ENCODE measurements at regions not wholly inside any gene's neighbourhood (a gene's known extent, or its start where the extent isn't known, plus 50 kb on each side); places are given as distances from the start of the nearest gene placed in this dataset.

DNA sequence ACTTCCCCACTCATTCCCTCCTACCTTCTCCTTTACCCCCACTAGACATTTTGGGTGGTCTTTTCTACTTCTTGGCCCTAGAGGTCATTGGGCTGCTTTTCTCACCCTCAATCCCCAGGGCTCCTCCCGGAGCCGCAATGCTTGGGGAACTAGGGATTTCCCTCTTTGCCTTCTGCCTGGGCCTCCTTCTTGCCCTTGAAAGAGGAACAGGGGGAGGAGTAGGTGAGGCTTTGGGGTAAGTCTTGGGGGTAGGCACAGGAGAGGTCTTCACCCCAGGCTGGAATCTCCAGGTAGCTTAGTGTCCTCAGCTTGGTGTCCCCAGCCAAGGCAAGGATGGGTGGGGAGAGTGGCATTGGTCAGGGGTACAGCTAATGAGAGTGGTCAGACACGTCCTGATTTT lies 56.2 kb upstream of the EPS8L3 start:
- no peak for TF ChIP-seq TCF12 (IDR thresholded peaks at IDR 0.05; ENCODE audit: low read depth)
- no peak for TF ChIP-seq YY1 (IDR thresholded peaks at IDR 0.05; ENCODE audit: low read depth)
- no peak for TF ChIP-seq ZBTB7A (IDR thresholded peaks at IDR 0.05; ENCODE audit: low read depth)
- no peak for TF ChIP-seq RAD21 (IDR thresholded peaks at IDR 0.05; ENCODE audit: low read depth)
- no peak for TF ChIP-seq EGR1 (IDR thresholded peaks at IDR 0.05)
- no peak for TF ChIP-seq CEBPB (IDR thresholded peaks at IDR 0.05)
- TF ChIP-seq FOXM1 (IDR thresholded peaks at IDR 0.05; ENCODE audit: borderline replicate concordance, low read depth): no peak
- TF ChIP-seq TAF1 (IDR thresholded peaks at IDR 0.05; ENCODE audit: low read depth): no peak
- no peak for TF ChIP-seq EP300 (IDR thresholded peaks at IDR 0.05; ENCODE audit: borderline replicate concordance)
- TF ChIP-seq NFIC (IDR thresholded peaks at IDR 0.05): no peak
- TF ChIP-seq TEAD4 (IDR thresholded peaks at IDR 0.05): no peak
- TF ChIP-seq, protein P1, sequence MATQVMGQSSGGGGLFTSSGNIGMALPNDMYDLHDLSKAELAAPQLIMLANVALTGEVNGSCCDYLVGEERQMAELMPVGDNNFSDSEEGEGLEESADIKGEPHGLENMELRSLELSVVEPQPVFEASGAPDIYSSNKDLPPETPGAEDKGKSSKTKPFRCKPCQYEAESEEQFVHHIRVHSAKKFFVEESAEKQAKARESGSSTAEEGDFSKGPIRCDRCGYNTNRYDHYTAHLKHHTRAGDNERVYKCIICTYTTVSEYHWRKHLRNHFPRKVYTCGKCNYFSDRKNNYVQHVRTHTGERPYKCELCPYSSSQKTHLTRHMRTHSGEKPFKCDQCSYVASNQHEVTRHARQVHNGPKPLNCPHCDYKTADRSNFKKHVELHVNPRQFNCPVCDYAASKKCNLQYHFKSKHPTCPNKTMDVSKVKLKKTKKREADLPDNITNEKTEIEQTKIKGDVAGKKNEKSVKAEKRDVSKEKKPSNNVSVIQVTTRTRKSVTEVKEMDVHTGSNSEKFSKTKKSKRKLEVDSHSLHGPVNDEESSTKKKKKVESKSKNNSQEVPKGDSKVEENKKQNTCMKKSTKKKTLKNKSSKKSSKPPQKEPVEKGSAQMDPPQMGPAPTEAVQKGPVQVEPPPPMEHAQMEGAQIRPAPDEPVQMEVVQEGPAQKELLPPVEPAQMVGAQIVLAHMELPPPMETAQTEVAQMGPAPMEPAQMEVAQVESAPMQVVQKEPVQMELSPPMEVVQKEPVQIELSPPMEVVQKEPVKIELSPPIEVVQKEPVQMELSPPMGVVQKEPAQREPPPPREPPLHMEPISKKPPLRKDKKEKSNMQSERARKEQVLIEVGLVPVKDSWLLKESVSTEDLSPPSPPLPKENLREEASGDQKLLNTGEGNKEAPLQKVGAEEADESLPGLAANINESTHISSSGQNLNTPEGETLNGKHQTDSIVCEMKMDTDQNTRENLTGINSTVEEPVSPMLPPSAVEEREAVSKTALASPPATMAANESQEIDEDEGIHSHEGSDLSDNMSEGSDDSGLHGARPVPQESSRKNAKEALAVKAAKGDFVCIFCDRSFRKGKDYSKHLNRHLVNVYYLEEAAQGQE (IDR thresholded peaks at IDR 0.05; ENCODE audit: low read depth): no peak
- no peak for TF ChIP-seq CREB1 (IDR thresholded peaks at IDR 0.05; ENCODE audit: low read depth)
- TF ChIP-seq, protein P2, sequence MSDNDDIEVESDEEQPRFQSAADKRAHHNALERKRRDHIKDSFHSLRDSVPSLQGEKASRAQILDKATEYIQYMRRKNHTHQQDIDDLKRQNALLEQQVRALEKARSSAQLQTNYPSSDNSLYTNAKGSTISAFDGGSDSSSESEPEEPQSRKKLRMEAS (IDR thresholded peaks at IDR 0.05): no peak
- TF ChIP-seq, protein P3, sequence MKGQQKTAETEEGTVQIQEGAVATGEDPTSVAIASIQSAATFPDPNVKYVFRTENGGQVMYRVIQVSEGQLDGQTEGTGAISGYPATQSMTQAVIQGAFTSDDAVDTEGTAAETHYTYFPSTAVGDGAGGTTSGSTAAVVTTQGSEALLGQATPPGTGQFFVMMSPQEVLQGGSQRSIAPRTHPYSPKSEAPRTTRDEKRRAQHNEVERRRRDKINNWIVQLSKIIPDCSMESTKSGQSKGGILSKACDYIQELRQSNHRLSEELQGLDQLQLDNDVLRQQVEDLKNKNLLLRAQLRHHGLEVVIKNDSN (IDR thresholded peaks at IDR 0.05): no peak

DNA sequence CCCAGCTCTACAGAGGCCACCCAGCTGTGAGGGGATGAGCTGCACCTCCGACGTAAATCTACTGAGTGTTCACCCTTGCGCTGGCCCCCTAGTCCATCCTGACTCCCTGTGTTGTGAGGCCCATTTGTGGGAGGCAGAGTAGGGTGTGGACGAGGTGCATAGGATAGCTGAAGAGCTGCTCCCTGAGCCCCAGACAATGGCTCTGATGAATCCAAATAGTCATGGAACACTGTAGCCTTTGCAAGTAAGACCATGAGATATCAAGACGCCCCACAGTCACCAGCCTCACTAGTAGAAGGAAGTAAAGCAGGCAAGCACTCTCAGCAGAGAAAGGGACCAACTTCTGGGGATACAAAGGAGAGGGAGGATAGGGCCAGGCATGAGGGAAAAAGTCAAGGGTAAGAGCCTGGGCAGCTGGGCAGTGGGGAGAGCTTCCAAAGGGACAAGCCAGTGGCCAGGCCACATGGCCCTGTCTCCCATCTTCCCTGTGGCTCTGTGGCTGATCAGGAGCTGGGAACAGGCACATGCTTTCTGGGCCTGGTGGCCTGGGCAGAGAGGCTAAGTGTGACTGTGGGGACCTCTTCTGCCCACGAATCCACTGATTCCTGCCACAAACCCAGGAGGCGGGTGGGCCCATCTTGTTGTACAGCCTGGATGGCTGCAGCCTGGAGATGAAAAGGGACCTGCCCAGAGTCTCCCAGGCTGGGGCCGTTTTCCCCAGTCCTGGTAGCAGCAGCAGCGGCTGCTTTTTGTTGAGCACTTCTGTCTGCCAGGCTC lies 55.5 kb upstream of the EPS8L3 start:
- no peak for TF ChIP-seq TAF1 (IDR thresholded peaks at IDR 0.05; ENCODE audit: low read depth)
- TF ChIP-seq, protein P1 (IDR thresholded peaks at IDR 0.05; ENCODE audit: low read depth): no peak
- TF ChIP-seq FOXM1 (IDR thresholded peaks at IDR 0.05; ENCODE audit: borderline replicate concordance, low read depth): no peak
- TF ChIP-seq, protein P2 (IDR thresholded peaks at IDR 0.05): no peak

DNA sequence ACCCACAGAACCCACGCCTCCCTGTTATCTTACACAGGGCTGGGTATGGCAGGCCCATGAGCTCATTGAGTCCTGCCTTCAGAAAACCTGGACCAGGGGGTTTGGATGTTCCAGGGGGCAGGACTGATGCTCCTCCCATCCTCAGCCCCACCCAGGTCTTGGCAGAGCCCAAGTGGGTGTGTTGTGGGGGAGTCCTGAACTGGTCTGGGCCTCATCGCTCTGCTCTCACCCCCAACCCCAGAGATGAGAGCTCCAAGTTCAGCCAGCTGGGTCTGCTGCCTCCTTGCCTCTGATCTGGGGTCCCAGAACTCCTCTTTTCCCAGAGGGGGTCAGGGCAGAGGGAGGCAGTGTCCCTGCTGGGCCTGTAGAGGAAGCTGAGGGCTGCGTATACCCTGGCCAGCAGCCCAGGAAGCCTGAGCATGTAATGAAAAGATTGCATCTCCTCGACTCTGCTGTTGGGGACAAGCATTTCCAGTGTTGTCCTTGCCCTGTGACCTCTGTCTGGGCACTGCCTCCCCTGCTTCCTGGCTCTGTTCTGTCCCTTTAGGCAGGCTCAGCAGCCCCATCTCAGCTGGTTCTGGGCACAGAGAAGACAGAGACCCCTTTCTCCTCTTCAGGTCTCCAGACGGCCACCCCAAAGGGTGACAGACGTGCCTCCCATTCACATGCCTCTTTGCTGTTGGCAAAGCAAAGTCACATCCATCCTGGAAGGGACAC lies 54.7 kb upstream of the EPS8L3 start:
- TF ChIP-seq EP300 (IDR thresholded peaks at IDR 0.05; ENCODE audit: borderline replicate concordance) (no peak), FOXM1 (IDR thresholded peaks at IDR 0.05; ENCODE audit: borderline replicate concordance, low read depth) (no peak), RAD21 (IDR thresholded peaks at IDR 0.05; ENCODE audit: low read depth) (no peak), CREB1 (IDR thresholded peaks at IDR 0.05; ENCODE audit: low read depth) (no peak), ZBTB7A (IDR thresholded peaks at IDR 0.05; ENCODE audit: low read depth) (no peak), TCF12 (IDR thresholded peaks at IDR 0.05; ENCODE audit: low read depth) (no peak), TAF1 (IDR thresholded peaks at IDR 0.05; ENCODE audit: low read depth) (no peak), NFIC (IDR thresholded peaks at IDR 0.05) (no peak), YY1 (IDR thresholded peaks at IDR 0.05; ENCODE audit: low read depth) (no peak), EGR1 (IDR thresholded peaks at IDR 0.05) (no peak), TEAD4 (IDR thresholded peaks at IDR 0.05) (no peak), CEBPB (IDR thresholded peaks at IDR 0.05) (no peak)
- TF ChIP-seq, protein P1 (IDR thresholded peaks at IDR 0.05; ENCODE audit: low read depth): no peak
- TF ChIP-seq, protein P3 (IDR thresholded peaks at IDR 0.05): no peak
- TF ChIP-seq, protein P2 (IDR thresholded peaks at IDR 0.05): no peak

Measured in Ishikawa (cell line).